ENCODE measurements at regions not wholly inside any gene's neighbourhood (a gene's known extent, or its start where the extent isn't known, plus 50 kb on each side); places are given as distances from the start of the nearest gene placed in this dataset.

DNA sequence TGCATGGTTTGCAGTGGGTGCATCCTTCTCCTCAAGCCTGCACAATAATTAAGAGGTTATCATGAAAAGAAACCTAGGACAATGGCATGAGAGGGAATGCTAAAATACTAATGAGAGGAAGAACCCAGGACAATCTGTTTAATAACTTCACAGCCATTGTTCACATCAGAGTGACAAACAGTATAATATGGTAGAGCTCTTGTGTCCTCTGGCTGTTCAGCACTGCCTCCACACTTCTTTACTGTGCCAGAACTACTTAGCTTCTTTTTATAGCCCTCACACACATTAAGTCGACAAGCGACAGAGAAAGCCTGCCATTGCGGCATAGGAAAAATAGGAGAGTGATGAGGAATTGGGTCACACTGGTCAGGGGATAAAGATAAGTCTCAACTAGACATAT is 65.0 kb upstream of the MEIS2 start:
- DNase-seq: no peak

DNA sequence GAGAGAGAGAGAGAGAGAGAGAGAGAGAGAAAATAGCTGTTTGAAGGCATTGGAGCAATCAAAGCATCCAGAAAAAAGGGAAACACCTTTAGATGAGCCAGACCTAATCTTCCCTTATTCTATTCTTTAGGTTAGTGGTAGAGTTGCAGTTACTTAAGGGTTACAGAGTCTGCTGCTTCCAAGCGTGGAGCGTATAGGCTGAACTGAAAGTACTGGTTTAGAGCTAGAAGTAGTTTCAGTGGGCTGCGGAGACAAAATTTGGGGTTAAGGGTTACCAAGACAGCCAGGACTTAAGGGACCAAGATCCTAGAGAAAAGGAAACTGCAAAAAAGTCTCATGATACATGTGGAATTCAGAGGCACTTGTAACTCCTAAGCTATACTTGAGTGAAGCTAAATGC is 66.1 kb upstream of the MEIS2 start:
- DNase-seq: no peak

DNA sequence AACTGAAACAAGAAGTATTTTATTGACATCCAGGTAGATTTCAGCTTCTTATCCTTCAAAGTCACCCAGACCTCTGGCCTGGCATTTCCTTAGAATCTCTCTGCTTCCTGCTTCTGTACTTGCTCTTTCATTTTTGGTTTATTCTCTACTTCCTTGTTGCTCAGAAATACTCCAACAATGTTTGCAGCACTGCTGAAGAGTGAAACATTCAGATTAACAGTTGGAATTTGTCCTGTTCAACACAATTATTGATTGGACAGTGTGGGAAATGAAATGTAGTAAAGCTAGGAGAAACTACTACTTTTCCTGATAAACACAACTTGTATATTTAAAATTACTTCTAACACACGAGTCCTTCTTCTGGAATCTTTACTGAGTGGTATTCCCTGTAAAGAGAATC is 81.0 kb upstream of the MEIS2 start:
- no peak for DNase-seq

DNA sequence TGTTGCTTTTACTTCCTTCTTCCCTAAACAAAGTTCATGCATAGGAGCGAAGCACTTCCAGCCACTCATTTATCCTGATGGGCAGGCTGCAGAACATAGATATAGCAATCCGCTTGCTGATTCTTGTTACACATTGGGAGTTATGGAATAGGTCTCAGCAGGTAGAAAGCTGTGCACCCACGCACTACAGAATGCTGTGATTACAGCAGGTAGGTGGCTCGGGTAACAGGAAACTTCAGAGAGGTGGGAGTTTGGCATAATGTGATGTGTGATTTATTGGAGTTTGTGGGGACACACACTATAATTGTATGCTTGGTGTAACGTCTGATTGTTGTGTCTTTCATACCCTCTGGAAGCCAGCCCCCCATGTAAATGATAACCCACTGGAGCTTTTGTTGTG is 99.2 kb upstream of the MEIS2 start:
- DNase-seq: no peak

DNA sequence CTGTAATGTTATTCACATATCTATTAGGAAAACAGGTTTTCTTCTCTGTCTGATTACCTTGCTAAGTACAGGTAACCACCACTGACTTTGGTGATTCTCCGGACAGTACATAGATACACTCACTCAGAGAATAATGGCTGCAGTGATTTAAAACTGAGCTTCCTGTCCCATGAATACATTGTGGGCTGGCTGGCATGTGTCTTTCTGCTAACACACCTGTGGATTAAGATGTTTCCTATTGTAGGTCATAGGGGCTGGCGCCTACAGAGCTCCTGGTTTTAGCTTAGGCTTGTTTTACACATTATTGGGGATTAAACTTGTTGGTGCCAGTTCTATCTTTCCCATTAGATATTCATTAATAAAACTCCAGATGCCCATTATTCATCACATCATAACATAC is 102.7 kb upstream of the MEIS2 start:
- no peak for DNase-seq

DNA sequence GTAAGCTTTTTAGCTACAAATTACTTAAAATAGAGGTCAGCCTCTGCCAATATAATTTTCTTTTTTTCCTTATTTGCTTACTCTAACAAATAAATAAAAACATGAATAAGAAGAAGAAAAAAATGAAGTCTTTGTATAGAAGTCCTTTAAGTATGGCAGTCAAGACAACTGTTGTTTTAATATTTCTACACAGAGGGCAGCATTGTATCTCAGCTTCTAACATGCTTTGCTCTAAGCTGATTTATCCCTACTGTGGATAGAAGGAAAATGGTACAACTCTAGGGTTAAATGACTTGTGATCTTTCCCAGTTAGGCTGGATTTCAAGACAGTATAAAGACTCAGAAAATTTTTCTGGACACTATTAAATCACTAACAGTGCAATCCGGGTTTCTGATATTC is 104.3 kb upstream of the MEIS2 start:
- no peak for DNase-seq

DNA sequence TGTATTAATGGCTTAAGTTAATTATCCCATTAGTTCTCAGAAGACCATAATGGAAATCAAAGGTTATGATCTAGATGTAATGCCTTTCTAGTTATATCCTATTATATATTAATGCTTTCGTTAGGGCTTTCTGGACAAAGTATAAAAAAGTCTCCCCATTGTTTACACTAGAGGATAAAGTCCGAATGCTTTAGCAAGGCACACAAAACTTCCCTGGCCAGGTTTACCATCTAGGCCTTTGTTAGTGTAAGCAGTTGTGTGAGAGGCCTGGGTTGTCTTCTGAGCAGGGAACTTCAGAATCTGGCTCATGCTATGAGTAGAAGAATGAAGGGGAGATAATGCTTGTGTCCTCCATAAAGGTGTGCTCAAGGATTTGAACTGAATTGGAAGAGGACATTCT is 106.3 kb upstream of the MEIS2 start:
- DNase-seq: no peak

DNA sequence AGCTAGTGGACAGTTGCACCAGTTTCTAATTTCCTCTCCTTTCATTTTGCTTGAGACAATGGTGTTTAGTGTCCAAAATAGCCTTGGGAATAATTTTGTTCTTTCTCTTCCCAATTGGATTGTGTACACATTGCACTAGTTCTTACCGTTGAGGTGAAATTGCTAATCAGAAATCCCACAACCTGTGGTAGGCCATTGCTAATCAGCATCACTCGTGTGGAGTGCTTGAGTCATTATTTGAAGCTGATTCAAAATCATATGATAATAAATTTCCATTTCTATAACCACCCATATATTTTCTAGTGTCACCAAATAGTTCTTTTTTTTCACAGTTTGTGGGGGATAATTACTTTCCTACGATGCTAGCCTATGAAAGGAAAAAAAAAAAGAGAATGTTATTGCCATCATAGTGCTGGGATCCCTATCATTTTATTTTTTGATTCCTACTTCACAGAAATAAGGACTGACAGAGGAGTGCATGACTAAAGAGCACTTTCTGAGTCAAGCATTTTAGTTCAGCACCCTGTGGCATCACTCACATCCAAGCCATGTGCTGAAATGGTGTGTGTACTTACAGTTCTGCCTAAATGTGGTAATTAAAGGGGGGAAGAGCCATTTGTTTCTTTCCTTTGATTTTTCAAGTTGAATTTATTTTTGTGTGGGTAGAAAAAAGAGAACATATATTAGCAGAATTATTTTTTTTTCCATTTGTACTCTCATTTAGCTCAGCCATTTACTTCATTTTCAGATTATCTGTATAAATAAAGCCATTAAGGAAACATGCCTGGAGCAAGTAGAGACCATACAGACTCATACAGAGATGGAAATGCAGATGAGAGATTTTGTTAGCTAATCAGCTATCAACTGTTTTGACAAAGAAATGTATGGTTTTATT is 108.0 kb upstream of the MEIS2 start:
- no peak for DNase-seq

DNA sequence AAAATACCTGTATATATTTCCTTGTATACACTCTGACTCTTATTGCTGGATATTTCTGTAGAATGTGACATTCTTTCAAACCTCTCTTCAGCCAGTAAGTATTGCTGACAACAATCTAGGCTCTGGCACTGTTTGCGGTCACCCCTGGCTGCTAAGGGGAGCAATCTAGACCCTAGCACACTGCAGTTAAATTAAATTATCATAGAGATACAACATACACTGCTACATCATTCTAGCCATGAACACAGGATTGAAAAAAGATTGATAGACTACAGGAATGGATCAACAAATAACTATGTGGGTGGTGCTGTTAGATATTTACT is 108.7 kb upstream of the MEIS2 start:
- no peak for DNase-seq

DNA sequence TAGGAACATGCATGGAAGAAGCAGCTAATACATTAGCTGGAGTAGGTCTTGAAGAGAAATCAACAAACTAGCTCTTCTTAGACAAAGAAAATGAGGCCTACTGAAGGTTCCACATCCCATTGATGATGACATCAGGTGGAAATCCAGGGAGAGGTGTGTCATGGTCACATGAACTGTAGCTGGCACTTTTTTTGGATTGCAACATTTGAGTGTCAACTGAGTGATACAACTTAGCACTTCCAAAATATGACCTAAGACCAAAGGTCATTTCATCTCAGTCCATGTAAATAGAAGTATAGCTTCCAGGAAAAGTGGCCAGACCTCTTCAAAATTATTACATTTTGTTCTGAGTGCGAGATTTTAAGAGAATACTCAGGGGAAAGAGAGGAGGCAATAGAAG is 117.2 kb upstream of the MEIS2 start:
- no peak for DNase-seq

DNA sequence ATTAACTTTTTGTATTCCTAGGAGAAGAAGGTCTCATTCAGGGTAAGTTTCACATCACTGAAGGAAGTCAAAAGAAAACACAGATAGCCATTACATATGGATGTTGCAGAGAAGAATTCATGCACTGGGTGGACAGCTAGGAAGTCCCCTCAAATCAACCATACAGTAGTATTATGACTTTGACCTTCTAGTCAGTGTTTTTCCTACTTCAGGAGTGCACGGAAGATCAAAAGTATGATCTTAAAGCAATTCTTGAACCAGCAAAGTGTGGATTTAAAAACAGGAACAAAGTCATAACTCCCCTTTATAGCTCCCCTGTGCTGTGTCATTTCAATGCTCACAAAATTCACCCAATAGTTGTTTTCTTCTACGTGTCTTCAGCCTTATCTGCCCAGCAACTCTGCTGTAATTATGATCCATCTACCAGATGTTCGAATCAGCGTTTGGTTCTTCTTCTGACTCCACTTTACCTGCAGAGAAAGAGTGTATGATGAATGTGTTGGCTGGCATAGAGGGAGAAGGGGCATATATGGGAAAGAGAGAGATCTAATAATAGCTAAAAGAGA is 118.1 kb upstream of the MEIS2 start:
- DNase-seq: no peak

DNA sequence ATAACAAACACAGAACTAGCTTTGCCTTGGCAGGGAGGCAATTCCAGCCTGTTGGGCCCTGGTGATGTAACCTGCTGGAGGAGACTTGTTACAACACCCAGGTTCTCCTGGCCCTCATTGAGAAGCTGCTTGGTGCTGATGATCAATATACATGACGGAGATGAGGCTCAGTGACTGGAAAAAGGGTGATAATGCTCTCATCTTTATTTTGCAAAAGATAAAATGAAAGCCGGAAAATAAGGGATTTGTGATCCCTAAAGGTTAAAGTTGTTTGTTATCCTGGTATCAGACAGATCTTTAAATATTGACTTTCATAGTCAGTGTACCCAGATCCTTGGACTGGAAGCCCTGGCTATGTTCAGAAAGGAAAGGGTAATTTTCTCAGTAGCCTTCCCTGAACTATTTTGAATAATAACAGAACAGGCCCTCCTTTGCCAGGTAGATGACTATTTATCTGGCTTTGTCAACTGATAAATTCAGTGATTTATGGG is 118.9 kb upstream of the MEIS2 start:
- no peak for DNase-seq

DNA sequence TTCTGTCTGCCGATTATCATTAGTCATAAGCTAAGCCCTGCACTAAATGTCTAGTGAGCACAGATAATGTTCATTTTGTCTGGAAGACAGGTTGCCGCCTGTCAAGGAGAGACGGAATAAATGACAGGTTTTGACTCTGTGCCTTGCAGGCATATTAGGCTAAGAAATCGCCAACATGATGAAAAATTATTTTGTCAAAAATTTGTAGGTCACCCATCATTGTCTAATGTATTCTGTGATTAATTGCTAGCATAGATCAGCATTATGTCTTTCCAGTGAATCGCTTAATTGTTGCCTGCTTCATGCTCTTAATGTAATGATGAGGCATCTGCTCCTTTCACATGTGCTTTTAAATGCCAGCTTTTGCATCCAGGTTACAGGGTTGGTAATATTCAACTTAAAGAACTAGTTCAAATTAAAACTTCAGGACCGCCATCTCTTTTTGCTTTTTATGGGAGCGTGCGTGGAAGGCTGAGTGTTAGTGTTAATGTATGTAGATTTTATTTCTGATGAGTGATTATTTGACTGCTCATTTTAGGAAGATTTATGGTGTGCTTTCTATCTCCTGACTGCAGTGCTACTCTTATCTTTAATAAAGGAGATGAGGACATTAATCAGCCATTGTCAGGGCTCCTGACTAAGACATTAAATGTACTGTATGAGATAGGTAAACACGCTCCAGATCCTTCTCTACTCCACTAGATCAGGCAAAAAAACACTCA is 120.8 kb upstream of the MEIS2 start:
- DNase-seq: no peak

DNA sequence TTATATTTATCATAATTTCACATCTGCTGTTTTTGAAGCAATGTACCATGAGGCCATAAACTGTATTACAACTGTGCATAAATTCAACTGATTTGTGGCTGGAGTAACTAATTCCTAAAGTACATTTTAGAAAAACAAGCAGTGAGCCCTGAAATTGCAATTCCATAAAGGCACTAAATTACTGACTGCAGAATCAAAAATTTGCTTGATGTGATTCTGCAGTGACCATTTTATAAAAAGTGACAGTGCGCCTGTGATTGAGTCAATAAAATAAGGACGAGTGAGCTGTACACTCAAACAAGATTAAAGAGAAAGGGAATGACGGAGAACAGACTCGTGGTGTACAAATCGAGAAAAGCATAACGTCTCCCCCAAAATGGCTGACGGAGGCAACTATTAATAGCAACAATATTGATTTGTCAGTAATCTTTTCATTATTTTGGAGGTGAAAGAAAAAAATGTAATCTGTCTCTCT is 121.4 kb upstream of the MEIS2 start:
- peak in 1 of 2 experiments; percentile 12 for DNase-seq

DNA sequence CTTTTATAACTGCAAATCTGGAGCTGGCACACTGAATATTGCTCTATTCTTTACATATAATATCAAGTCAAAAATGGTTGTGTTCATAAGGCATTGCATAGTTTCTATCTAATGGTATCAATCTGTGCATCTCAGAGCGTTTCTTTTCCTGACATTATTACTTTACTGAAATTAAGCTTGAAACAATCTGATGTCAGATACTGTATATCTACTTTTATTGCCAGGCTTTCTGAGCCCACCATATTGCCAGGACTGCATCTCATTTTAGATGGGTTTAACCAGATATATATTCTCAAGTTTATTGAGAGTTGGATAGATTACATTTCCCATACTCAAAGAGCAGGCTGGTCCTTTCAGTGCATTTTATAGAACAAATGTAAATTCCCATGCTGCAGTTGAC is 122.7 kb upstream of the MEIS2 start:
- no peak for DNase-seq

DNA sequence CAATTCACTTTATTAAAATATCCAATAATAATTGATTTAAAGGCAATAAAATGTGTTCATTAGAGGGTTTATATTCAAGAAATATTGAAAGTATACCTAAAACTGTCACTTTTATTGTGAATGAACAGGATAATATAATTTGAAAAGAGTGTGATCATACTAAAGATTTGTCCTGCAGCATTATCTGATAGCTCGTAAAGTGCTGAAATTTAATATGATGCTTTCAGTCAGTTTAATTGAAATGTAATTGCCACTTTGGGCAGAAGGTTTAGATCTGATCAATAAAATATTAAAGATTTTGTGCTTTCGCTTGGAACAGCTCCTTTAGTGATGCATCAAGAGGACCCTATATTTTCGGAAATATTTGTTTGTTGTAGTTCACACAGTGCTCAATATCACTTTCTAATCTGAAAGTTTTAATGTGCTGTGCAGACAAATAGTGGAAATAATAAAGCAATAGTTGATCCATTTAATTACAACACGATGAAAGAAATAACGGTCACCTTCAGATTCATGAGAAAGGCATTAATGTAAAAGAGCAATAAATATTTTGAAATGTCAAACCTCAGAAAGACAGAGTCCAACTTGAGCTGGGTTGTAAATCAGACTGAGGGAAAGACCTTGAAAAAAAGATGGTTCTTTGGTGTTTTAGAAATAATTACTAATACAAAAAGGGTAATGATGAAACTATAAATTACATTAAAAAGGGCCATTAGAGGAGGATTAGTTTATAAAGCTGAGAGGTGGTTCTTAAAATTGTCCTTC is 129.7 kb upstream of the MEIS2 start:
- DNase-seq: no peak

DNA sequence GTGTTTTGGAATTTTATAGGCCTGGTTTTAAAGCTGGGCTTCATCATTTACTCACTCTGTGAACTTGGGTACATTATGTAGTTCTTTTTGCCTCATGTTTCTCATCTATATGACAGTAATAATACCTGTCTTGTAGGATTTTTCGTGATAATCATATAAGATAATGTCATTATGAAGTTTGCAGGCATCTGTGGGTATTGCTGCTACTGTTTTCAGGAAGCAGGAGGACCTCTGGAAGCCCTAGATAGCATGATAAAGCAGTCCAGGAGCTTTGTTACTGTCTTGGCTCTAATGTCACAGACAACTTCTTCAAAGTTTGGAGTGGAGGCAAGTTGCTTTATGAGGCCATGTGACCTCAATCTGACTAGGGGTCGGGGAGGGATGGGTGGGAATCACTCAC is 145.0 kb upstream of the MEIS2 start:
- DNase-seq: no peak

DNA sequence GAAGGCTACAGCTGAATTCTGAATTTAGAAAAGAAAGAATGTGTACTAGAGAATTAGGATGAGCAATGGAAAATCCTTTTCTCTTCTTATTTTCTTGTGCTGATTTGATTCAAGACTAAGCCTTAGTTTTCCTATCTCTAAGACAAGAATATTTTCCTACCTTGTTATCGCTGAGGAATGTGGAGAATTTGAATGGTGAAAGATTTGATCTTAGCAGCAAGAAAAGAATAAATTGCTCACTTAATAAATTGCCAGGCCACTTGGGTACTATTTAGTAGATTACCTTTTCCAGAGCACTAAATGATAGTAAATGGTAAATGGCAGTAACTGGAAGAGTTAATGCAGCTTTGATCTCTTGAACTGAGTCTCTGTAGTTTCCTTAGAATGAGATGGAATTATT is 145.7 kb upstream of the MEIS2 start:
- DNase-seq: no peak

DNA sequence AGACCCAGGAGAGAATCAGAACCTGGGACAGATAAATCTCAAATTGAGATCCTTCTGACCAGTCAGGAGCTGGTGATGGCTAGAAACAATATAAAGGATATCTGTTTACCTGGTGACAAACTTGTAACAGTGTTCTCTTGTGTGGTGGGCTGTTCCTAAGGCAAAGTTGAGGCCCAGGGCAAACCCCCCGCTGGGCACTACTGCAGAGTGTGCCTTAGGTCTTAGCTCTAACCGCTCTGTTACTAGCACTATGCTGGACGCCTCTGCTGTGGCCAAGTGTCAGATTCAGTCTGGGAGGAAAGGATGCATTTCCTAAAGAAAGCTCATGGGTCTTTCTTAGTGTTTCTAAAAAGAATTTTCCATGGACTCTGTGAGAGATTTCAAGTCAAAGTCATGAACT is 146.5 kb upstream of the MEIS2 start:
- no peak for DNase-seq

DNA sequence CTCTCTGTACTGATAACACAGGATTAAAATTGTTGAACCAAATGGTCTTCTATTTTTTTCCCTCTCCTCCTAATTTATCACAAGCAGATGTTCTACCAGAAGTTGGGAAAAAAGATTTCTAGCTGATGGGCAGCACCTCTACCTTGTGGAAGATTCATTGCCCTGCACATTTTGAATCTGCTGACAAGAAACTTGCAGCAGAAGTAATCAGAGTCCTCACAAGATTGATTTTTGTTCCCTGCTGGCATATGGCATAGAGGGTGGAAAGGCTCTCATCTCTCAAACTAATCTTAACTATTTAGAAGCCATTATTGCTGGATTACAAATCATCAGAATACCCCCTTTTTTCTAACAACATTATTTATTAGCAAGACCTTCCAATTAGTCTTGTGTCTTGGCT is 148.9 kb upstream of the MEIS2 start:
- no peak for DNase-seq

DNA sequence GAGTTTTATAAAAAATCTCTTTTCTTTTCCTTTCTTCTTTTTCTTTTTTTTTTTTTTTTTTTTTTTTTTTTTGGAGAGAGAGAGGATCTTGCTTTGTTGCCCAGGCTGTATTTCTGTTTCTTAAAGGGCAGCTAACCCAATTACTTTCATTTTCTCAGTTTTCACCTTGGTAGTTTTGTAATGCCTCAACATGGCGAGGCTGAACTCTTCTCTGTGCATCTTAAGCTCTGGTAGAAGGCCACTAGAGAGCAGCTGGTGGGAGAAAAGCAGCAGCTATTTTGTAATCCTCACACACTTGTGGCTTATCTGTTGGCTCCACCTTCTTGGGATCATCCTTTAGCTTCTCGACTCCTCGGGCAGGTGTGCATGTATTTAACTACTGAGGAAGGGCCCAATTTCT is 152.2 kb upstream of the MEIS2 start:
- no peak for DNase-seq

DNA sequence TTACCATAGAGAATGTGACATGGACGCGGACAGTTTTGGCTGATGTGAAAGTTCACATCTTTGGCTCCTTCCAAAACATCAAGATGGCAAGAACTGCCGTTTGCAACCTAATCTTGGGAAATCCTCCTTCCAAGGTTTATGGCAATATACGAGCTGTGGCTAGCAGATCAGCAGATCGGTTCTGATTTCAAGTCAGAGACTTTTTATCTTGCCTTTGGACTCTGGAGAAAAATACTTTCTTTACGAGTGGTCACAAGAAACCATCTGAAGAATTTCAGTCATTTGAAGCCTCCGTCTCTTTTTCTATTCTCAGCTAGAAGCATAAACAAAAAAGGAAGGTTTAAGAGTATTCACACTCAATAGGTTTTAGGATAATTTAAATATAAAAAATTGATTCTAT is 153.5 kb upstream of the MEIS2 start:
- DNase-seq: no peak

DNA sequence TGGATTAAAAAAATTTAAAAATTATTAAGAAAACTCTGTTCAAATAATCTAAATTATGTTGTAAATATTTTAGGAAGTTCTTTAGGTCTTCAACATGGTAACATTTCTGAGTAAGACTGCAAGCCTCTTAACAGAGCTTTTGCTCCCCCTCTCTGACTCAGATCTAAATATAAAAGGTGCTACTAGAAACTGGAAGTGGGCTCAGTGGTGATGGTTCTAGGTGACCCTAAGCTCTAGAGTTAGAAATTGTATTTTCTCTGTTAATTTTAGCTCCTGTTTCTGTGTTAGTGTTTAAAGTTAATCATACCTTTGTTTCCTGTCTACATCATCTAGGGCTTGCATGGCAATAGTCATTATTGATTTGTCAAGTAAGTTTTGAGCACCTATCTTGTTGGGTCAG is 159.9 kb upstream of the MEIS2 start:
- no peak for DNase-seq

Data from SHP77 (cell line).